Colonic mucosa (tissue), 4 donors: ENCODE measurements at regions not wholly inside any gene's neighbourhood (a gene's known extent, or its start where the extent isn't known, plus 50 kb on each side); places are given as distances from the start of the nearest gene placed in this dataset.

Experiments used
- DNase-seq: peaks from one replicate; pipeline ENCODE4 v3.0.0-alpha.2; 2020
- H3K27ac ChIP-seq: fragments of 200-600 bp; one replicate; pipeline ENCODE4 v1.8.0; 2021
- H3K27me3 ChIP-seq: fragments of 200-600 bp; one replicate; pipeline ENCODE4 v1.8.0; 2021
- H3K36me3 ChIP-seq: fragments of 200-600 bp; one replicate; pipeline ENCODE4 v1.8.0; 2021
- H3K4me1 ChIP-seq: fragments of 200-600 bp; one replicate; pipeline ENCODE4 v1.8.0; 2021; ENCODE audit warnings: mild to moderate bottlenecking
- H3K4me3 ChIP-seq: fragments of 200-600 bp; one replicate; pipeline ENCODE4 v1.8.0; 2021
- H3K9ac ChIP-seq, 2 donors: one replicate each; pipeline ENCODE4 v1.7.0; 2013; ENCODE audit warnings: control low read depth in 2 of 2, low read depth in 2 of 2, low read length in 2 of 2
- H3K9me3 ChIP-seq: fragments of 200-600 bp; one replicate; pipeline ENCODE4 v1.8.0; 2021
- CTCF ChIP-seq: fragments of 200-600 bp; IDR thresholded peaks from one replicate; pipeline ENCODE4 v1.8.0; 2022; ENCODE audit warnings: antibody characterized with exemption, mild to moderate bottlenecking
- intact Hi-C: fragments of 100-400 bp; cut with DNase I; formaldehyde crosslinking; loops from one replicate; pipeline ENCODE4 v1.14.1; 2022
- donor health status: healthy.
- donor health status: DM: no; HTN: no; CAD: no.
- donor health status: DM: no; HTN: no; CAD: no.

DNA sequence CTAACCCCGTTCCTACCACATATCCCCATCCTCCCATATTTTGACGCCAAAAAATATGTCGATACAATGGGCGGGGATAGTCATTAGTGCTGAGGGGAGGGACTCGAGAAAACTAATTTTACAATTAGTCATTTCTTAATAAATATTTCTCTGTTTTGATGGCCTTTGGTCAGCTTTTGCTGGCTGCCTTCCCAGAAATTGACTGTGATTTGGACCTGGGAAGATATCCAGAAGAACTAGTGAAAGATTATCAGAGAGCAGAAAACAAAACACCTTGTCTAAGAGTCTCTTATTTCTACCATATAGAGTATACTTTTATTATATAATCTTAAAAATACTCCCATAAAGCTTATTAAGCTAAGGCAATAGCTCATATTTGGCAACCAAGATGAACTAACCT is 247.6 kb downstream of the MRPL39 start:
- Histone ChIP-seq H3K4me1 (no peaks in the 10 kb centered on the region), H3K27ac (no peak overlapping the region), H3K9ac (no peak overlapping the region), H3K4me3 (no peak overlapping the region), H3K36me3 (no peaks in the 10 kb centered on the region), H3K9me3 (no peaks in the 10 kb centered on the region), H3K27me3 (no peaks in the 10 kb centered on the region)
- no peak for DNase-seq
- TF ChIP-seq CTCF, result no peak
- intact Hi-C loops, result no loop called here

DNA sequence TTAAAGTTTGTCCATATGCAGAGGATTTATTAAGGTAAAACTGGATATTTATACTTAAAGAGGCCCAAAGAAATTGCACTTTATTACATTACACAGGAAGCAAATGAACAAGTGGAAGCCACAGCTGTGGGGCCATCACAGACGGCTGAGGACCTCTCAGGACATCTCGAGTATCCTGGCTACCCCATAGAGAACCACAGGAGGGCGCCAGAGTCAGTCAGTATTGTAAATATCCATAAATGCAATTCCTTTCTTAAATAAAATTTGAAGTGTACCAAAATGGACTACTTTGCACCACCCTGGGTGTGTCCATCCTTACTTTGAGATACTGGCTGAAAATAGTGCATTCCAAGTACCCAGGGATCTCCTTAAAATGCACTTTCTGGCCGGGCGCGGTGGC is 257.2 kb downstream of the MRPL39 start:
- no peaks in the 10 kb centered on the region for H3K36me3 ChIP-seq
- no peak for TF ChIP-seq CTCF
- H3K9ac ChIP-seq, result no peak overlapping the region
- no peaks in the 10 kb centered on the region for H3K9me3 ChIP-seq
- H3K27me3 ChIP-seq, result no peaks in the 10 kb centered on the region
- no peak for DNase-seq
- H3K4me3 ChIP-seq, result no peak overlapping the region
- intact Hi-C loops, result no loop called here
- no peaks in the 10 kb centered on the region for H3K4me1 ChIP-seq
- H3K27ac ChIP-seq, result no peak overlapping the region

GRCh38 chr21:25343774-25344545 is 263.3 kb downstream of the MRPL39 start:
- Histone ChIP-seq H3K4me1 (no peaks in the 10 kb centered on the region), H3K9ac (no peak overlapping the region), H3K9me3 (no peaks in the 10 kb centered on the region), H3K27ac (no peak overlapping the region), H3K27me3 (no peaks in the 10 kb centered on the region), H3K36me3 (no peaks in the 10 kb centered on the region), H3K4me3 (no peak overlapping the region)
- DNase-seq, result no peak
- intact Hi-C loops, result no loop called here
- no peak for TF ChIP-seq CTCF

GRCh38 chr21:25342816-25343215 is 264.5 kb downstream of the MRPL39 start:
- H3K36me3 ChIP-seq, result no peaks in the 10 kb centered on the region
- TF ChIP-seq CTCF, result no peak
- H3K9ac ChIP-seq, result no peak overlapping the region
- no peaks in the 10 kb centered on the region for H3K9me3 ChIP-seq
- H3K27me3 ChIP-seq, result no peaks in the 10 kb centered on the region
- intact Hi-C loops, result no loop called here
- no peaks in the 10 kb centered on the region for H3K4me1 ChIP-seq
- H3K27ac ChIP-seq, result no peak overlapping the region
- no peak for DNase-seq
- H3K4me3 ChIP-seq, result no peak overlapping the region

DNA sequence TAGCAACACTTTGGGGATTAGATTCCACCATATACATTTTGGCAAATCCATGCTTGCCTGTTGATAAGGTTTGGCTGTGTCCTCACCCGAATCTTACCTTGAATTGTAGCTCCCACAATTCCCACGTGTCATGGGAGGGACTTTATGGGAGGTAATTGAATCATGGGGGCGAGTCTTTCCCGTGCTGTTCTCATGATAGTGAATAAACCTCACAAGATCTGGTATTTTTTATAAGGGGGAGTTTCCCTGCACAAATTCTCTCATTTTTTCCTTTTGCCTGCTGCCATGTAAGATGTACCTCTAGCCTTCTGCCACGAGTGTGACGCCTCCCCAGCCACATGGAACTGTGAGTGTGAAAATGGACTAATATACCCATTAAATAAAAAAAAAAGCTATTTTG is 265.3 kb downstream of the MRPL39 start:
- intact Hi-C loops, result no loop called here
- no peak overlapping the region for H3K9ac ChIP-seq

More for the DNA sequence above, 265.3 kb downstream of the MRPL39 start:
- H3K9me3 ChIP-seq, result no peaks in the 10 kb centered on the region
- no peaks in the 10 kb centered on the region for H3K4me1 ChIP-seq
- no peak for DNase-seq
- no peak for TF ChIP-seq CTCF
- no peak overlapping the region for H3K27ac ChIP-seq
- H3K36me3 ChIP-seq, result no peaks in the 10 kb centered on the region
- H3K27me3 ChIP-seq, result no peaks in the 10 kb centered on the region
- no peak overlapping the region for H3K4me3 ChIP-seq
